A673 (cell line): ENCODE measurements at regions not wholly inside any gene's neighbourhood (a gene's known extent, or its start where the extent isn't known, plus 50 kb on each side); places are given as distances from the start of the nearest gene placed in this dataset.

Experiments used
- BruUV-seq: library from RNA; stranded (reverse); fragments of 400-500 nt; replicated peaks from 2 replicates; lab custom pipeline; 2021; lab: Mats Ljungman, UMichigan
- CTCF ChIA-PET: fragments of 300-600 bp; sonication (Branson Sonifier 250); formaldehyde crosslinking; loops from one replicate; lab custom pipeline; 2022; ENCODE audit warnings: antibody characterized with exemption; lab: Charles Lee
- POLR2A ChIA-PET: fragments of 300-600 bp; sonication (Branson Sonifier 250); formaldehyde crosslinking; loops from one replicate; lab custom pipeline; 2022; ENCODE audit warnings: antibody characterized with exemption; ENCODE audit not compliant: low non-redundant PET; lab: Charles Lee
- DNase-seq: peaks from one replicate; pipeline ENCODE4 v3.0.0-alpha.2; 2015; ENCODE audit warnings: low spot score
- H3K27ac ChIP-seq: fragments of 200-600 bp; sonication (generic); 2 replicates; pipeline ENCODE4 v1.5.1; 2016; ENCODE audit warnings: mixed run types, low read depth, mild to moderate bottlenecking, mixed read lengths, antibody characterized with exemption, low read length; ENCODE audit not compliant: poor library complexity, severe bottlenecking
- H3K27me3 ChIP-seq: fragments of 200-600 bp; sonication (generic); replicated peaks from 2 replicates; pipeline ENCODE4 v1.6.1; 2017; ENCODE audit warnings: mixed run types, low read depth, mild to moderate bottlenecking, mixed read lengths, antibody characterized with exemption, low read length; ENCODE audit not compliant: insufficient read depth, poor library complexity
- H3K36me3 ChIP-seq: fragments of 200-600 bp; sonication (generic); 2 replicates; pipeline ENCODE4 v1.6.1; 2016; ENCODE audit warnings: mixed run types, mild to moderate bottlenecking, mixed read lengths, antibody characterized with exemption, low read length; ENCODE audit not compliant: insufficient read depth, poor library complexity, severe bottlenecking
- H3K4me1 ChIP-seq: fragments of 200-600 bp; sonication (generic); 2 replicates; pipeline ENCODE4 v1.6.1; 2017; ENCODE audit warnings: mixed run types, mild to moderate bottlenecking, mixed read lengths, antibody characterized with exemption, low read length; ENCODE audit not compliant: insufficient read depth, poor library complexity, severe bottlenecking
- H3K4me3 ChIP-seq: fragments of 200-600 bp; sonication (generic); 2 replicates; pipeline ENCODE4 v1.5.1; 2016; ENCODE audit warnings: low read depth, mixed run types, mild to moderate bottlenecking, mixed read lengths, low read length; ENCODE audit not compliant: poor library complexity, severe bottlenecking
- H3K9me3 ChIP-seq: fragments of 200-600 bp; sonication (generic); 2 replicates; pipeline ENCODE4 v1.6.1; 2016; ENCODE audit warnings: mixed run types, low read depth, mild to moderate bottlenecking, mixed read lengths, antibody characterized with exemption, low read length; ENCODE audit not compliant: poor library complexity, severe bottlenecking
- CTCF ChIP-seq: fragments of 300-800, 200-600 bp; sonication (generic); conservative IDR thresholded peaks from 2 replicates; pipeline ENCODE4 v1.5.1; 2017; ENCODE audit warnings: low read depth, mild to moderate bottlenecking, antibody characterized with exemption, low read length, moderate library complexity, mixed read lengths
- EZH2 ChIP-seq: fragments of 200-600 bp; sonication (generic); IDR thresholded peaks from 2 replicates; pipeline ENCODE4 v1.6.1; 2017; ENCODE audit warnings: borderline replicate concordance, low read depth, mild to moderate bottlenecking, mixed read lengths, antibody characterized with exemption, low read length; ENCODE audit not compliant: poor library complexity, severe bottlenecking
- intact Hi-C: fragments of 100-400 bp; cut with micrococcal nuclease; formaldehyde crosslinking; loops from one replicate; pipeline ENCODE4 v1.10.0; 2022; ENCODE audit not compliant: unreplicated experiment

- Histone ChIP-seq H3K27ac (no peak overlapping the region), H3K27me3 (no peaks in the 10 kb centered on the region), H3K4me1 (no peaks in the 10 kb centered on the region), H3K36me3 (no peaks in the 10 kb centered on the region), H3K9me3 (no peaks in the 10 kb centered on the region), H3K4me3 (no peak overlapping the region)
- TF ChIP-seq EZH2 (no peak), CTCF (no peak)
- DNase-seq = no peak
- ChIA-PET POLR2A (no interaction called here), CTCF (interaction anchor here (0.5 kb wide), 1 partner anchor 20 kb away, joined by 14 read pairs; no protein-coding TSS in a partner anchor)
- intact Hi-C loops = no loop called here
- no TSS peak for BruUV-seq
Measured at GRCh38 chr7:14995774-14996173, 93.2 kb upstream of the DGKB start.

- CTCF ChIA-PET = no interaction called here
- Histone ChIP-seq H3K27me3 (no peaks in the 10 kb centered on the region), H3K4me3 (no peak overlapping the region), H3K27ac (no peak overlapping the region), H3K4me1 (no peaks in the 10 kb centered on the region), H3K9me3 (no peaks in the 10 kb centered on the region), H3K36me3 (no peaks in the 10 kb centered on the region)
- no peak for TF ChIP-seq CTCF
- TF ChIP-seq EZH2 = no peak
- DNase-seq = peak; percentile 27
- intact Hi-C loops = no loop called here
- POLR2A ChIA-PET = no interaction called here
- no TSS peak for BruUV-seq
Measured at GRCh38 chr7:14988941-14989340, 86.4 kb upstream of the DGKB start.

GRCh38 chr7:14978687-14979086 lies 76.1 kb upstream of the DGKB start:
- ChIA-PET POLR2A (no interaction called here), CTCF (no interaction called here)
- intact Hi-C loops = no loop called here
- no peak overlapping the region for H3K27ac ChIP-seq
- no peak overlapping the region for H3K4me3 ChIP-seq
- BruUV-seq = no TSS peak
- no peak for DNase-seq
- H3K36me3 ChIP-seq = no peaks in the 10 kb centered on the region
- no peaks in the 10 kb centered on the region for H3K4me1 ChIP-seq
- H3K9me3 ChIP-seq = no peaks in the 10 kb centered on the region
- no peak for TF ChIP-seq EZH2
- no peak for TF ChIP-seq CTCF
- no peaks in the 10 kb centered on the region for H3K27me3 ChIP-seq
